ENCODE measurements at regions not wholly inside any gene's neighbourhood (a gene's known extent, or its start where the extent isn't known, plus 50 kb on each side); places are given as distances from the start of the nearest gene placed in this dataset.

GRCh38 chr22:49274754-49275380 is 552.8 kb downstream of the BRD1 start:
- DNase-seq, result no peak
- H3K4me3 ChIP-seq, result no peak overlapping the region
- H3K36me3 ChIP-seq (replicated peaks in 1 of 2), result no peaks in the 10 kb centered on the region
- H3K27ac ChIP-seq, result no peak overlapping the region
- H3K4me1 ChIP-seq (replicated peaks in 1 of 2), result no peaks in the 10 kb centered on the region
- intact Hi-C loops (cut with DNase I), result no loop called here
- no peaks in the 10 kb centered on the region for H3K27me3 ChIP-seq
- 74 to 80% (median 78%) methylated on average over 12 to 16 of the region's 16 CpGs for WGBS, 4 donors
- no peaks in the 10 kb centered on the region for H3K9me3 ChIP-seq (replicated peaks in 1 of 3)
- no peak for TF ChIP-seq POLR2A (IDR thresholded peaks at IDR 0.05)
- TF ChIP-seq, protein P1, sequence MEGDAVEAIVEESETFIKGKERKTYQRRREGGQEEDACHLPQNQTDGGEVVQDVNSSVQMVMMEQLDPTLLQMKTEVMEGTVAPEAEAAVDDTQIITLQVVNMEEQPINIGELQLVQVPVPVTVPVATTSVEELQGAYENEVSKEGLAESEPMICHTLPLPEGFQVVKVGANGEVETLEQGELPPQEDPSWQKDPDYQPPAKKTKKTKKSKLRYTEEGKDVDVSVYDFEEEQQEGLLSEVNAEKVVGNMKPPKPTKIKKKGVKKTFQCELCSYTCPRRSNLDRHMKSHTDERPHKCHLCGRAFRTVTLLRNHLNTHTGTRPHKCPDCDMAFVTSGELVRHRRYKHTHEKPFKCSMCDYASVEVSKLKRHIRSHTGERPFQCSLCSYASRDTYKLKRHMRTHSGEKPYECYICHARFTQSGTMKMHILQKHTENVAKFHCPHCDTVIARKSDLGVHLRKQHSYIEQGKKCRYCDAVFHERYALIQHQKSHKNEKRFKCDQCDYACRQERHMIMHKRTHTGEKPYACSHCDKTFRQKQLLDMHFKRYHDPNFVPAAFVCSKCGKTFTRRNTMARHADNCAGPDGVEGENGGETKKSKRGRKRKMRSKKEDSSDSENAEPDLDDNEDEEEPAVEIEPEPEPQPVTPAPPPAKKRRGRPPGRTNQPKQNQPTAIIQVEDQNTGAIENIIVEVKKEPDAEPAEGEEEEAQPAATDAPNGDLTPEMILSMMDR (IDR thresholded peaks at IDR 0.05), result no peak

DNA sequence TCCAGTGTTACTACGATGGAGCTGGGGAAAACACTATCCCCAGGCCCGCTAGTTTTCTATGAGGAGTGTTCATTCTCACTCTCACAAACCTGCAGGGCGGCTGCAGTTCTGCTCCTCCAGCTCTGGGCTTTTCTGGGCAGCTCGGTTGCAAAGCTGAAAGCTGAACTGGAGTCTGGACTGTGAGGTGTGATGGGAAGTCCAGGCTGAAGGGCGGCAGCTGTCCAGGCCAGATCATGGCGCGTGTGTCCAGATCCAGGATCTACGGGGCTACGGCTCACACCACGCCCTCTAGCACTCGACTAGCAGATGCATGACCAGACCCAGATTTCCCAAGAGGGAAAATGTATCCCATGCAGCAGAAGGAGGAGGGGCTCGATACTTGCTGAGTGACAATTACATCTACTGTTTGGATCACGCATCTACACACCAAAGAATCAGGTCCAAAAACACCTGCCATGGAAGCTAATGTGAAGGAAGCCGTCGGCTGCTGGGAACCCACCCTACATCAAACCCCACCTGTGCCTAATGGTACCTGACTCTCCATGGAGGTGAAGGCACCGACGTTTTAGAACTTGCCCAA is 555.0 kb downstream of the BRD1 start:
- WGBS, 4 donors, result 73 to 83% (median 78%) methylated on average over 16 to 17 of the region's 17 CpGs
- Histone ChIP-seq H3K27me3 (no peaks in the 10 kb centered on the region), H3K4me1 (replicated peaks in 1 of 2) (no peaks in the 10 kb centered on the region), H3K4me3 (no peak overlapping the region), H3K9me3 (replicated peaks in 1 of 3) (no peaks in the 10 kb centered on the region), H3K36me3 (replicated peaks in 1 of 2) (no peaks in the 10 kb centered on the region), H3K27ac (no peak overlapping the region)
- DNase-seq, result no peak
- TF ChIP-seq, protein P1 (IDR thresholded peaks at IDR 0.05), result no peak
- intact Hi-C loops (cut with DNase I), result no loop called here

DNA sequence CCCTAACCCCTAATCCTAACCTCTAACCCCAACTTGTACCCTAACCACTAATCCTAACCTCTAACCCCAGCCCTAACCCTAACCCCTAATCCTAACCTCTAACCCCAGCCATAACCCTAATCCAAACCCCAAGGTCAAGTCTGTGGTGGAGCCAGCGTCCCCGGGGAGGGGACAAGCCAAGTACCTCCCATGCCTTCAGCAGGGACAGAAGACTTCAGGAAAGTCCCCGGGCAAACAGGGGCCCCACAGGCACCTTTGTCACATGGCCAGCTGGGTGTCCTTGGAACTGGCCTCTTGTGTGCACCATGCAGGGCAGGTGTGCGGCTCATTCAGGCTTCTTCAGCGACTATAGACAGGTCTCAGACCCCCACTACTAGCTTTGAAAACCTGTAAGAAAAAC is 555.8 kb downstream of the BRD1 start:
- TF ChIP-seq, protein P1 (IDR thresholded peaks at IDR 0.05), result no peak
- no peak for TF ChIP-seq POLR2A (IDR thresholded peaks at IDR 0.05)
- intact Hi-C loops (cut with DNase I), result no loop called here
- no peak overlapping the region for H3K27ac ChIP-seq
- DNase-seq, result no peak
- 50 to 66% (median 61%) methylated on average over 4 to 5 of the region's 5 CpGs for WGBS, 4 donors
- no peaks in the 10 kb centered on the region for H3K36me3 ChIP-seq (replicated peaks in 1 of 2)
- H3K9me3 ChIP-seq (replicated peaks in 1 of 3), result no peaks in the 10 kb centered on the region
- no peaks in the 10 kb centered on the region for H3K4me1 ChIP-seq (replicated peaks in 1 of 2)
- H3K27me3 ChIP-seq, result no peaks in the 10 kb centered on the region
- H3K4me3 ChIP-seq, result no peak overlapping the region

DNA sequence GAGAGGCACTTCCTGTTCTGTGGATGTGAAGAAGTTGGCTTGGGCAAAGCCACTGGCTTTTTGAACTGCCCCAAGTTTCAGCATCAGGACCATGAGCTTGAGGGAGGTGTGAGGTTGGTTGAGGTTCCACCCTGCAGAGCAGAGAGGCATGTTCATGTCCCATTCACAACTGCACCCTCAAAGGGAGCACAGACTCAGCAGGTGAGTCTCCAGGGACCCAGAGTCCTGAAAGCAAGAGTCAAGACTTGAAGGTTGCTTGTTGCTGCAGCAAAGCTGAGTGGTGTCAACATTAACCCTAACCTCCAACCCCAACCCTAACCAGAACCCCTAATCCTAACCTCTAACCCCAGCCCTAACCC is 556.3 kb downstream of the BRD1 start:
- no peak overlapping the region for H3K4me3 ChIP-seq
- no peaks in the 10 kb centered on the region for H3K9me3 ChIP-seq (replicated peaks in 1 of 3)
- peak in 1 of 7 donors; percentile 1 for DNase-seq
- no peak overlapping the region for H3K27ac ChIP-seq
- TF ChIP-seq POLR2A (IDR thresholded peaks at IDR 0.05), result no peak
- TF ChIP-seq, protein P1 (IDR thresholded peaks at IDR 0.05), result no peak
- intact Hi-C loops (cut with DNase I), result no loop called here
- no peaks in the 10 kb centered on the region for H3K36me3 ChIP-seq (replicated peaks in 1 of 2)
- H3K4me1 ChIP-seq (replicated peaks in 1 of 2), result no peaks in the 10 kb centered on the region
- H3K27me3 ChIP-seq, result no peaks in the 10 kb centered on the region

Measured in adrenal gland (tissue), 9 donors.